ENCODE measurements at regions not wholly inside any gene's neighbourhood (a gene's known extent, or its start where the extent isn't known, plus 50 kb on each side); places are given as distances from the start of the nearest gene placed in this dataset.

GRCh38 chr12:125936502-125936901 lies 871.3 kb downstream of the AACS start:
- no peak for DNase-seq

- no peak for DNase-seq
Measured at GRCh38 chr12:125944446-125944845, 879.2 kb downstream of the AACS start.

- DNase-seq = no peak
Measured at GRCh38 chr12:125949471-125949870, 884.2 kb downstream of the AACS start.

- DNase-seq = no peak
Measured at GRCh38 chr12:125954362-125954761, 889.1 kb downstream of the AACS start.

- no peak for DNase-seq
Measured at GRCh38 chr12:125956186-125956585, 891.0 kb downstream of the AACS start.

- DNase-seq = no peak
Measured at GRCh38 chr12:125966641-125967040, 901.4 kb downstream of the AACS start.

GRCh38 chr12:125968413-125968812 lies 903.2 kb downstream of the AACS start:
- DNase-seq = no peak

GRCh38 chr12:125971981-125972380 lies 906.7 kb downstream of the AACS start:
- no peak for DNase-seq

GRCh38 chr12:125978286-125978685 lies 913.1 kb downstream of the AACS start:
- no peak for DNase-seq

- no peak for DNase-seq
Measured at GRCh38 chr12:125981610-125982253, 916.5 kb downstream of the AACS start.

- DNase-seq = peak; percentile 92
Measured at GRCh38 chr12:125983094-125983783, 918.0 kb downstream of the AACS start.

- DNase-seq = peak; percentile 40
Measured at GRCh38 chr12:125983784-125984500, 918.7 kb downstream of the AACS start.

- no peak for DNase-seq
Measured at GRCh38 chr12:125988545-125988944, 923.3 kb downstream of the AACS start.

- no peak for DNase-seq
Measured at GRCh38 chr12:125989696-125990095, 924.5 kb downstream of the AACS start.

GRCh38 chr12:125996443-125996842 lies 931.2 kb downstream of the AACS start:
- DNase-seq = no peak

GRCh38 chr12:125999628-126000027 lies 934.4 kb downstream of the AACS start:
- DNase-seq = no peak

- no peak for DNase-seq
Measured at GRCh38 chr12:126019385-126019784, 954.1 kb downstream of the AACS start.

GRCh38 chr12:126021675-126022074 lies 956.4 kb downstream of the AACS start:
- DNase-seq = no peak

GRCh38 chr12:126027825-126028224 lies 962.6 kb downstream of the AACS start:
- DNase-seq = no peak

GRCh38 chr12:126030573-126030972 lies 965.3 kb downstream of the AACS start:
- DNase-seq = no peak

- DNase-seq = no peak
Measured at GRCh38 chr12:126033751-126034150, 968.5 kb downstream of the AACS start.

- no peak for DNase-seq
Measured at GRCh38 chr12:126036348-126036747, 971.1 kb downstream of the AACS start.

- peak; percentile 49 for DNase-seq
Measured at GRCh38 chr12:126038434-126038833, 973.2 kb downstream of the AACS start.

GRCh38 chr12:126040307-126040706 lies 975.1 kb downstream of the AACS start:
- no peak for DNase-seq
